KMS-11 (cell line): ENCODE measurements at regions not wholly inside any gene's neighbourhood (a gene's known extent, or its start where the extent isn't known, plus 50 kb on each side); places are given as distances from the start of the nearest gene placed in this dataset.

Experiments used
- H2AFZ ChIP-seq: fragments of 200-600 bp; sonication (generic); 2 replicates; pipeline ENCODE4 v1.6.1; 2016; ENCODE audit warnings: antibody characterized with exemption, mixed run types, low read depth
- H3K27ac ChIP-seq: fragments of 200-600 bp; sonication (generic); 2 replicates; pipeline ENCODE4 v1.6.1; 2016; ENCODE audit warnings: mild to moderate bottlenecking, mixed run types
- H3K27me3 ChIP-seq: fragments of 200-600 bp; sonication (generic); 2 replicates; pipeline ENCODE4 v1.6.1; 2017; ENCODE audit warnings: mild to moderate bottlenecking, low read depth, mixed run types, moderate library complexity; ENCODE audit not compliant: insufficient read depth
- H3K36me3 ChIP-seq: fragments of 200-600 bp; sonication (generic); 2 replicates; pipeline ENCODE4 v1.6.1; 2017; ENCODE audit warnings: mild to moderate bottlenecking, mixed run types; ENCODE audit not compliant: insufficient read depth
- H3K4me1 ChIP-seq: fragments of 200-600 bp; sonication (generic); 2 replicates; pipeline ENCODE4 v1.6.1; 2016; ENCODE audit warnings: mild to moderate bottlenecking, low read depth, mixed run types; ENCODE audit not compliant: poor library complexity, severe bottlenecking
- H3K4me2 ChIP-seq: fragments of 200-600 bp; sonication (generic); 2 replicates; pipeline ENCODE4 v1.7.0; 2016; ENCODE audit warnings: mild to moderate bottlenecking, mixed run types
- H3K4me3 ChIP-seq: fragments of 200-600 bp; sonication (generic); IDR thresholded peaks from 2 replicates; pipeline ENCODE4 v1.6.1; 2017; ENCODE audit warnings: low read depth, low read length, mixed read lengths; ENCODE audit not compliant: insufficient read depth
- H3K79me2 ChIP-seq: fragments of 200-600 bp; sonication (generic); 2 replicates; pipeline ENCODE4 v1.6.1; 2016; ENCODE audit warnings: low read depth, mixed run types; ENCODE audit not compliant: insufficient read depth
- H3K9ac ChIP-seq: fragments of 200-600 bp; sonication (generic); 2 replicates; pipeline ENCODE4 v1.6.1; 2016; ENCODE audit warnings: mild to moderate bottlenecking, mixed run types
- H4K20me1 ChIP-seq: fragments of 200-600 bp; sonication (generic); 2 replicates; pipeline ENCODE4 v1.6.1; 2016; ENCODE audit warnings: mild to moderate bottlenecking, mixed run types; ENCODE audit not compliant: insufficient read depth
- TF ChIP-seq, protein P1 (sequence below): fragments of 200-600 bp; sonication (generic); conservative IDR thresholded peaks from 2 replicates; pipeline ENCODE4 v1.6.1; 2017; ENCODE audit warnings: low read depth, mild to moderate bottlenecking, antibody characterized with exemption, low read length, moderate library complexity, mixed read lengths

DNA sequence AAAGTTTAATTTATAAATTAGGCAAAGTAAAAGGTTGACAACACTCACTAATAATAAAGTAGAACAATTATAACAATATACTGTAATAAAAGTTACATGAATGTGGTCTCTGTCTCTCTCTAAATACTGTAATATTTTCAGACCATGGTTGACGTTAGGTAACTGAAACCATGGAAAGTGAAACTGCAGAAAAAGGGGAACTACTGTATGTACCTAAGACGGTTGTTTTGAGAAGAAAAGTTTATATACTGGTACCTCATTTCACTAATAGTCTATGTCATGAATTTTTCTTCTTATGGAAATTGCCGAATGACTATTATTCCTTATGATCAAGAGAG is 166.7 kb upstream of the ZNF521 start:
- Histone ChIP-seq H3K9ac (no peak overlapping the region), H3K36me3 (no peaks in the 10 kb centered on the region), H3K4me1 (peaks cover 3% of the 10 kb centered on the region), H3K79me2 (no peaks in the 10 kb centered on the region), H2AFZ (no peak overlapping the region), H3K4me3 (no peak overlapping the region), H3K27me3 (no peaks in the 10 kb centered on the region), H4K20me1 (no peaks in the 10 kb centered on the region), H3K4me2 (no peak overlapping the region), H3K27ac (no peak overlapping the region)
- TF ChIP-seq, protein P1, sequence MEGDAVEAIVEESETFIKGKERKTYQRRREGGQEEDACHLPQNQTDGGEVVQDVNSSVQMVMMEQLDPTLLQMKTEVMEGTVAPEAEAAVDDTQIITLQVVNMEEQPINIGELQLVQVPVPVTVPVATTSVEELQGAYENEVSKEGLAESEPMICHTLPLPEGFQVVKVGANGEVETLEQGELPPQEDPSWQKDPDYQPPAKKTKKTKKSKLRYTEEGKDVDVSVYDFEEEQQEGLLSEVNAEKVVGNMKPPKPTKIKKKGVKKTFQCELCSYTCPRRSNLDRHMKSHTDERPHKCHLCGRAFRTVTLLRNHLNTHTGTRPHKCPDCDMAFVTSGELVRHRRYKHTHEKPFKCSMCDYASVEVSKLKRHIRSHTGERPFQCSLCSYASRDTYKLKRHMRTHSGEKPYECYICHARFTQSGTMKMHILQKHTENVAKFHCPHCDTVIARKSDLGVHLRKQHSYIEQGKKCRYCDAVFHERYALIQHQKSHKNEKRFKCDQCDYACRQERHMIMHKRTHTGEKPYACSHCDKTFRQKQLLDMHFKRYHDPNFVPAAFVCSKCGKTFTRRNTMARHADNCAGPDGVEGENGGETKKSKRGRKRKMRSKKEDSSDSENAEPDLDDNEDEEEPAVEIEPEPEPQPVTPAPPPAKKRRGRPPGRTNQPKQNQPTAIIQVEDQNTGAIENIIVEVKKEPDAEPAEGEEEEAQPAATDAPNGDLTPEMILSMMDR, result no peak

DNA sequence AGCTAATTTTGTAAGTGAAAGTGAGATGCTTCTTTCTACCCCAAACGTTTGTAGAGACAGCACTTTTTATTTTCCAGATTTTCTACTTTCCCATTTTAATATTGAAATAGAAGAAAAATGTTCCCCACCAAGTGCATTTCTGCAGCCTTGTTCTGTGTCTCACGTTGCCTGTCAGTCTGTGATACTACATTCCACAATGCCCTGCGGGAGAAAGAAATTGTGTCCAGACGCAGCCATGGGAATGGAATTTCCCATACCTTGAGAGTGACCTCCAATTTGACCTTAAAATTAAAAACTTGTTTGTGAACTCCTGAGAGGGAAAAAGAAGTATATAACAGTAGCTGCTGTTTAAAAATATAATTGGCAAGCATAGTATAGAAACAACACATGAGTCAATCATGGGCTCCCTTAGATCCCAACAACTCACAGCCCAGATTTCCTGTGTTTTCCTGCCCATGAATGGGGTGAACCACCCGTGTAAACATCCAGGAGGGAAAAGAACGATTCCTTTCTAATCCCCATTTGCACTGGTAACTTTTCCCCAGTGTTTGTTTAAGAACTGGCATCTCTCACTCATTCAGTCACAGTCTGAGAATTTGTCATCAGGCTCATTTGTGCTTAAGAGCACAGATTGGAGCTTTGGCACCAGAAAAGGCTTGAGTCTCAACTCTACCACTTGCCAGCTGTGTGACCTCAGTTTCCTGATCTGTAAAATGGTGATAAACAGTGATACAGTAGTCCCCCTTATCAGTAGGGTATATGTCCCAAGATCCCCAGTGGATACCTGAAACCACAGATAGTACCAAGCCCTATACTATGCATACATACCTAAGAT is 166.1 kb upstream of the ZNF521 start:
- Histone ChIP-seq H2AFZ (no peak overlapping the region), H3K4me3 (no peak overlapping the region), H3K27ac (no peak overlapping the region), H3K36me3 (no peaks in the 10 kb centered on the region), H3K4me2 (no peak overlapping the region), H3K4me1 (peaks cover 3% of the 10 kb centered on the region), H4K20me1 (no peaks in the 10 kb centered on the region), H3K79me2 (no peaks in the 10 kb centered on the region), H3K9ac (no peak overlapping the region), H3K27me3 (no peaks in the 10 kb centered on the region)
- TF ChIP-seq, protein P1, result no peak

DNA sequence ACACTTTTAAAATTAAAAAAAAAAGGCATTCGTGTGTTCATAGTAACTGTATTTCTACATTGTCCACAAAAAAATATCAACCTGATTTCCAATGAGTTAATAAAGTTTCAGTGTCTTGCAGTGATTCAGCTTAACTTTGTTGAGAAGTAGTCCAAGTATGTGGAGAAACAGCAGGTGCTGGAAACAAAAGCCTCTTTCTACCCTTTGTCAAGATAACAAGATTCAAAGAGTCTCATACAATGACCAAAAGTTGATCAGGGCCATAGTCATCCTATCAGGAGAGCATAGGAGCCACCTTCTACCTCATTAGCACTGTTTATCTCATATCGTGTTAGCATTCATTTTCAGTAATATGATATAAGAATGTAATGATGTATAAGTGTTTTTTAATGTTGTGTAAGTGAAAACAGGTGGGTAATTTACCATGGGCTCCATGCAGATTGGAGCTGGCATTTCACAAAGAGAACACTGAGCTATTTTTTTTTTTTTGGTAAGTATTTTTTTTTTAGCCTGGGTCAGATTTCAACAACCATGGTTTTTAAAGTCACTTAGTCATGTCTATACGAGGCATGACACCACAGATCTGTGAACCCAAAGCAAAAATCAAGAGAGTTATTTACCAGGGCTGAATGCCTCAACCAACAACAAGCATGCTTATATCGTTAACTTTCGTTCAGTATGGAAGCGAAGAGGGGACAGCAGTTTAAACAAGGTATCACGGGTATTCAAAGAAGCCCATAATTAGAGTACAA is 165.0 kb upstream of the ZNF521 start:
- Histone ChIP-seq H2AFZ (no peak overlapping the region), H3K4me1 (peaks cover 3% of the 10 kb centered on the region), H3K9ac (no peak overlapping the region), H3K36me3 (no peaks in the 10 kb centered on the region), H3K79me2 (no peaks in the 10 kb centered on the region), H3K27ac (no peak overlapping the region), H3K27me3 (no peaks in the 10 kb centered on the region), H3K4me3 (no peak overlapping the region), H3K4me2 (no peak overlapping the region), H4K20me1 (no peaks in the 10 kb centered on the region)
- TF ChIP-seq, protein P1, result no peak

DNA sequence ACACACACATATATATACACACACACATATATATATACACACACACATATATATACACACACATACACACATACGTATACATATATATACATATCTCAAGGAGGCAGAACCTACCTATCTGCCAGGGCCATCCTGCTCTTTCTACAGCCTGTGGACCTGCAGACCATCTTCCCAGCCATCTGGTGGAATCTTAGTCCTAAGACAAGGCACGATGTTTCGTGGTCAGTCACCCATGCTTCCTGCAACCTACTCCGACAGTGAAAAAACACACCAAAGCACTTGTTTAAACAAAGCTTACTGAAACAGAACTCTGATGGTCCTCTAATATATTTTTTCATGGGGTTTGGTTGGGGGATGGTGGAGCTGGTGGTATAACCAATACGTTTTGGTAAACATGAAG is 164.2 kb upstream of the ZNF521 start:
- Histone ChIP-seq H3K27me3 (no peaks in the 10 kb centered on the region), H3K36me3 (no peaks in the 10 kb centered on the region), H3K9ac (no peak overlapping the region), H4K20me1 (no peaks in the 10 kb centered on the region), H2AFZ (no peak overlapping the region), H3K4me2 (no peak overlapping the region), H3K79me2 (no peaks in the 10 kb centered on the region), H3K27ac (no peak overlapping the region), H3K4me3 (no peak overlapping the region), H3K4me1 (peaks cover 3% of the 10 kb centered on the region)
- TF ChIP-seq, protein P1, result no peak
